ENCODE measurements at regions not wholly inside any gene's neighbourhood (a gene's known extent, or its start where the extent isn't known, plus 50 kb on each side); places are given as distances from the start of the nearest gene placed in this dataset.

DNA sequence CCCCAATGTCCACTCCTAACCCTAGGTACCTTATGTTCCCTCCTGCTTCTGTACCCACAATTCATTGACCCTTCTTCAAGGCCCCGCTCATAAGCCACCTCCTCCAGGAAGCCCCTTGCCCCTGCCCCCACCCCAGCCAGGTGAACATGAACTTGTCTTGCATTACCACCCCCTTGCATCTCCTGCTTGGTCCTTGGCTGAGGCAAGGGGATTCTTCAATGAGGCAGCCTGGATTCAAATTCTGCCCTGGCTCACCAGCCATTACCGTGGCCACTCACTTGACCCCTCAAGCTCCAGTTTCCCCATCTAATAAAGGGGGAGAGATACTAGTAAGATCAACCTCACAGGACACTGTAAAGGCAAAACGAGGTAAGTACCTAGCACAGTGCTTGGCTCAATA is 193.1 kb downstream of the DICER1 start:
- TF ChIP-seq POLR2A (IDR thresholded peaks at IDR 0.05) = no peak
- TF ChIP-seq, protein P1, sequence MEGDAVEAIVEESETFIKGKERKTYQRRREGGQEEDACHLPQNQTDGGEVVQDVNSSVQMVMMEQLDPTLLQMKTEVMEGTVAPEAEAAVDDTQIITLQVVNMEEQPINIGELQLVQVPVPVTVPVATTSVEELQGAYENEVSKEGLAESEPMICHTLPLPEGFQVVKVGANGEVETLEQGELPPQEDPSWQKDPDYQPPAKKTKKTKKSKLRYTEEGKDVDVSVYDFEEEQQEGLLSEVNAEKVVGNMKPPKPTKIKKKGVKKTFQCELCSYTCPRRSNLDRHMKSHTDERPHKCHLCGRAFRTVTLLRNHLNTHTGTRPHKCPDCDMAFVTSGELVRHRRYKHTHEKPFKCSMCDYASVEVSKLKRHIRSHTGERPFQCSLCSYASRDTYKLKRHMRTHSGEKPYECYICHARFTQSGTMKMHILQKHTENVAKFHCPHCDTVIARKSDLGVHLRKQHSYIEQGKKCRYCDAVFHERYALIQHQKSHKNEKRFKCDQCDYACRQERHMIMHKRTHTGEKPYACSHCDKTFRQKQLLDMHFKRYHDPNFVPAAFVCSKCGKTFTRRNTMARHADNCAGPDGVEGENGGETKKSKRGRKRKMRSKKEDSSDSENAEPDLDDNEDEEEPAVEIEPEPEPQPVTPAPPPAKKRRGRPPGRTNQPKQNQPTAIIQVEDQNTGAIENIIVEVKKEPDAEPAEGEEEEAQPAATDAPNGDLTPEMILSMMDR (IDR thresholded peaks at IDR 0.05) = no peak
